ENCODE measurements at regions not wholly inside any gene's neighbourhood (a gene's known extent, or its start where the extent isn't known, plus 50 kb on each side); places are given as distances from the start of the nearest gene placed in this dataset.

GRCh38 chr10:50936335-50936734 is 50.9 kb upstream of the A1CF start:
- DNase-seq (ENCODE audit: low read depth): peak; percentile 17
- no peak for TF ChIP-seq CTCF (IDR thresholded peaks at IDR 0.05; ENCODE audit: insufficient read depth, low read depth, low read length, missing control alignments)
- H3K4me3 ChIP-seq (ENCODE audit: low read length): no peak overlapping the region

GRCh38 chr10:50937230-50937907 is 51.9 kb upstream of the A1CF start:
- no peak overlapping the region for H3K4me3 ChIP-seq (ENCODE audit: low read length)
- peak; percentile 45 for DNase-seq (ENCODE audit: low read depth)
- TF ChIP-seq CTCF (IDR thresholded peaks at IDR 0.05; ENCODE audit: insufficient read depth, low read depth, low read length, missing control alignments): peak; percentile 64

GRCh38 chr10:50941629-50942028 is 56.2 kb upstream of the A1CF start:
- no peak for TF ChIP-seq CTCF (IDR thresholded peaks at IDR 0.05; ENCODE audit: insufficient read depth, low read depth, low read length, missing control alignments)
- H3K4me3 ChIP-seq (ENCODE audit: low read length): no peak overlapping the region
- DNase-seq (ENCODE audit: low read depth): no peak

- TF ChIP-seq CTCF (IDR thresholded peaks at IDR 0.05; ENCODE audit: insufficient read depth, low read depth, low read length, missing control alignments): no peak
- DNase-seq (ENCODE audit: low read depth): no peak
- no peak overlapping the region for H3K4me3 ChIP-seq (ENCODE audit: low read length)
Observed at GRCh38 chr10:50946991-50947781, 61.8 kb upstream of the A1CF start.

GRCh38 chr10:50951365-50951764 is 65.9 kb upstream of the A1CF start:
- no peak for TF ChIP-seq CTCF (IDR thresholded peaks at IDR 0.05; ENCODE audit: insufficient read depth, low read depth, low read length, missing control alignments)
- no peak for DNase-seq (ENCODE audit: low read depth)
- no peak overlapping the region for H3K4me3 ChIP-seq (ENCODE audit: low read length)

GRCh38 chr10:50961297-50961696 is 75.9 kb upstream of the A1CF start:
- no peak for DNase-seq (ENCODE audit: low read depth)
- no peak overlapping the region for H3K4me3 ChIP-seq (ENCODE audit: low read length)
- no peak for TF ChIP-seq CTCF (IDR thresholded peaks at IDR 0.05; ENCODE audit: insufficient read depth, low read depth, low read length, missing control alignments)

Measured in epithelial cell of esophagus (primary cell).